ENCODE measurements at regions not wholly inside any gene's neighbourhood (a gene's known extent, or its start where the extent isn't known, plus 50 kb on each side); places are given as distances from the start of the nearest gene placed in this dataset.
"Not testable (repeated sequence)": the region's sequence is repeated elsewhere in the genome, so short reads cannot be mapped to it uniquely, and the experiment has no call there.

GRCh38 chr7:69244701-69245100 lies 353.6 kb upstream of the AUTS2 start:
- no peaks in the 10 kb centered on the region for H3K4me1 ChIP-seq
- DNase-seq (ENCODE audit: low spot score in 2 of 2): no peak
- H3K36me3 ChIP-seq: no peaks in the 10 kb centered on the region
- WGBS: 100% methylated on average over 1 of the region's 2 CpGs
- no peak overlapping the region for H3K27ac ChIP-seq
- no peak overlapping the region for H3K4me3 ChIP-seq
- peaks cover 13% of the 10 kb centered on the region for H3K27me3 ChIP-seq
- no peaks in the 10 kb centered on the region for H3K9me3 ChIP-seq
- TF ChIP-seq POLR2A (IDR thresholded peaks at IDR 0.05): no peak

GRCh38 chr7:69245646-69246045 lies 352.6 kb upstream of the AUTS2 start:
- no peak overlapping the region for H3K4me3 ChIP-seq
- H3K27ac ChIP-seq: no peak overlapping the region
- peaks cover 13% of the 10 kb centered on the region for H3K27me3 ChIP-seq
- H3K4me1 ChIP-seq: no peaks in the 10 kb centered on the region
- 59% methylated on average over 2 of the region's 2 CpGs for WGBS
- H3K9me3 ChIP-seq: no peaks in the 10 kb centered on the region
- DNase-seq (ENCODE audit: low spot score in 2 of 2): no peak
- H3K36me3 ChIP-seq: no peaks in the 10 kb centered on the region
- TF ChIP-seq EP300 (IDR thresholded peaks at IDR 0.05): no peak
- TF ChIP-seq POLR2AphosphoS5 (IDR thresholded peaks at IDR 0.05): no peak
- TF ChIP-seq CTCF (IDR thresholded peaks at IDR 0.05): no peak
- TF ChIP-seq POLR2A (IDR thresholded peaks at IDR 0.05): no peak

- Histone ChIP-seq H3K4me1 (no peaks in the 10 kb centered on the region), H3K27ac (no peak overlapping the region), H3K27me3 (peaks cover 13% of the 10 kb centered on the region), H3K4me3 (no peak overlapping the region), H3K36me3 (no peaks in the 10 kb centered on the region), H3K9me3 (no peaks in the 10 kb centered on the region)
- DNase-seq (ENCODE audit: low spot score in 2 of 2): peak in 1 of 2 donors; percentile 58
- no peak for TF ChIP-seq POLR2AphosphoS5 (IDR thresholded peaks at IDR 0.05)
- TF ChIP-seq CTCF (IDR thresholded peaks at IDR 0.05): no peak
- TF ChIP-seq POLR2A (IDR thresholded peaks at IDR 0.05): no peak
- TF ChIP-seq EP300 (IDR thresholded peaks at IDR 0.05): no peak
- WGBS: 71% methylated on average over 3 of the region's 3 CpGs
These were observed 351.5 kb upstream of the AUTS2 start for GRCh38 chr7:69246758-69247157.

GRCh38 chr7:69248382-69248828 lies 349.9 kb upstream of the AUTS2 start:
- H3K27ac ChIP-seq: not testable (repeated sequence)
- 67% methylated on average over 2 of the region's 2 CpGs for WGBS

GRCh38 chr7:69250958-69251357 lies 347.3 kb upstream of the AUTS2 start:
- WGBS: 89% methylated on average over 5 of the region's 5 CpGs
- Histone ChIP-seq H3K27me3 (peaks cover 8% of the 10 kb centered on the region), H3K9me3 (no peaks in the 10 kb centered on the region), H3K27ac (no peak overlapping the region), H3K4me3 (no peak overlapping the region), H3K36me3 (no peaks in the 10 kb centered on the region), H3K4me1 (no peaks in the 10 kb centered on the region)
- no peak for DNase-seq (ENCODE audit: low spot score in 2 of 2)
- no peak for TF ChIP-seq POLR2A (IDR thresholded peaks at IDR 0.05)

More at GRCh38 chr7:69248382-69248828, 349.9 kb upstream of the AUTS2 start:
- DNase-seq (ENCODE audit: low spot score in 2 of 2): peak in 1 of 2 donors; percentile 4
- not testable (repeated sequence) for H3K36me3 ChIP-seq, H3K4me1 ChIP-seq, H3K9me3 ChIP-seq, H3K4me3 ChIP-seq
- H3K27me3 ChIP-seq: peaks cover 16% of the 10 kb centered on the region

GRCh38 chr7:69254643-69255042 lies 343.6 kb upstream of the AUTS2 start:
- no peak for DNase-seq (ENCODE audit: low spot score in 2 of 2)
- H3K4me1 ChIP-seq: no peaks in the 10 kb centered on the region
- H3K9me3 ChIP-seq: no peaks in the 10 kb centered on the region
- H3K27ac ChIP-seq: no peak overlapping the region
- TF ChIP-seq CTCF (IDR thresholded peaks at IDR 0.05) (no peak), POLR2AphosphoS5 (IDR thresholded peaks at IDR 0.05) (no peak), EP300 (IDR thresholded peaks at IDR 0.05) (no peak), POLR2A (IDR thresholded peaks at IDR 0.05) (no peak)
- no peaks in the 10 kb centered on the region for H3K36me3 ChIP-seq
- H3K27me3 ChIP-seq: peaks cover 5% of the 10 kb centered on the region
- H3K4me3 ChIP-seq: no peak overlapping the region

GRCh38 chr7:69256634-69257081 lies 341.6 kb upstream of the AUTS2 start:
- Histone ChIP-seq H3K4me3 (no peak overlapping the region), H3K9me3 (no peaks in the 10 kb centered on the region), H3K27ac (no peak overlapping the region), H3K4me1 (no peaks in the 10 kb centered on the region), H3K36me3 (no peaks in the 10 kb centered on the region), H3K27me3 (peaks cover 5% of the 10 kb centered on the region)
- 62% methylated on average over 12 of the region's 12 CpGs for WGBS
- DNase-seq (ENCODE audit: low spot score in 2 of 2): peak; percentile 82 to 83
- TF ChIP-seq POLR2A (IDR thresholded peaks at IDR 0.05) (no peak), CTCF (IDR thresholded peaks at IDR 0.05) (no peak), POLR2AphosphoS5 (IDR thresholded peaks at IDR 0.05) (no peak)
